ENCODE measurements at regions not wholly inside any gene's neighbourhood (a gene's known extent, or its start where the extent isn't known, plus 50 kb on each side); places are given as distances from the start of the nearest gene placed in this dataset.

DNA sequence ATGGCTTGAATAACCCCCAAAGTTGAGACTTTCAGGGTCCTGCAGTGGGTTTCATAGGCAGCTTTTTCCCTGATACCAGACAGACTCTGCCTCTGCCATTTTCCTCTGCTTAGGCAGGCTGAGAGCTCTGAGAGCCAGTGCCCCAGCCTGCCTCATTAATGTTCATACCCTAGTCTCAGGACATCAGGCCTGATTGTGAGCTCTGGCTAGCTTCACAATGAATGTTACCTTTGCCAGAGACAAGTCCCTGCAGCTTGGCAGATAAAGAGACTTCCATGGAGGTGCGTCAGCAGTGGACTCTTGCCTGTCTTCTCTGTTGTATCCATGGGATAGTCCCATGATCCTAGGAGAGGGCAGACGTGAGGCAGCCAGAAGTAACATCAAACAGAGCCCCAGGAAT is 333.5 kb upstream of the TSPY4 start:
- DNase-seq (ENCODE audit: low spot score) = no peak
- Histone ChIP-seq H3K4me1 (ENCODE audit: control insufficient read depth in 4 of 4, insufficient read depth in 4 of 4, low read length in 3 of 4) (no peaks in the 10 kb centered on the region), H3K4me3 (ENCODE audit: low read depth in 1 of 3, low read length in 3 of 3) (no peak overlapping the region), H3K9me3 (ENCODE audit: control insufficient read depth in 4 of 4, low read length in 3 of 4) (no peaks in the 10 kb centered on the region), H3K27me3 (ENCODE audit: control insufficient read depth in 4 of 4, insufficient read depth in 4 of 4, low read length in 3 of 4) (no peaks in the 10 kb centered on the region), H3K27ac (ENCODE audit: low read depth in 1 of 2, low read length in 2 of 2) (no peak overlapping the region), H3K9ac (ENCODE audit: low read depth in 1 of 2, low read length in 2 of 2) (no peak overlapping the region), H3K36me3 (ENCODE audit: control insufficient read depth in 4 of 4, insufficient read depth in 3 of 4, low read depth in 1 of 4, low read length in 3 of 4) (no peaks in the 10 kb centered on the region)
- no peak for TF ChIP-seq CTCF (IDR thresholded peaks at IDR 0.05; ENCODE audit: low read depth, low read length, missing input control)
- TF ChIP-seq HNF4A (conservative IDR thresholded peaks at IDR 0.05) = no peak
- no peak for TF ChIP-seq RAD21 (IDR thresholded peaks at IDR 0.05)
- no peak for TF ChIP-seq SP1 (IDR thresholded peaks at IDR 0.05)
- TF ChIP-seq, protein P1, sequence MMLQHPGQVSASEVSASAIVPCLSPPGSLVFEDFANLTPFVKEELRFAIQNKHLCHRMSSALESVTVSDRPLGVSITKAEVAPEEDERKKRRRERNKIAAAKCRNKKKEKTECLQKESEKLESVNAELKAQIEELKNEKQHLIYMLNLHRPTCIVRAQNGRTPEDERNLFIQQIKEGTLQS (IDR thresholded peaks at IDR 0.05) = no peak
- no peak for TF ChIP-seq JUND (IDR thresholded peaks at IDR 0.05)
- no peak for TF ChIP-seq FOXA2 (IDR thresholded peaks at IDR 0.05)
- TF ChIP-seq REST (IDR thresholded peaks at IDR 0.05) = no peak
- no peak for TF ChIP-seq ZBTB33 (IDR thresholded peaks at IDR 0.05)
- WGBS = 75% methylated on average over 2 of the region's 2 CpGs

GRCh38 chrY:9008648-9009047 is 328.6 kb upstream of the TSPY4 start:
- no peak overlapping the region for H3K4me3 ChIP-seq (ENCODE audit: low read depth in 1 of 3, low read length in 3 of 3)
- no peaks in the 10 kb centered on the region for H3K27me3 ChIP-seq (ENCODE audit: control insufficient read depth in 4 of 4, insufficient read depth in 4 of 4, low read length in 3 of 4)
- 87% methylated on average over 3 of the region's 3 CpGs for WGBS
- H3K36me3 ChIP-seq (ENCODE audit: control insufficient read depth in 4 of 4, insufficient read depth in 3 of 4, low read depth in 1 of 4, low read length in 3 of 4) = no peaks in the 10 kb centered on the region
- no peak overlapping the region for H3K9ac ChIP-seq (ENCODE audit: low read depth in 1 of 2, low read length in 2 of 2)
- H3K4me1 ChIP-seq (ENCODE audit: control insufficient read depth in 4 of 4, insufficient read depth in 4 of 4, low read length in 3 of 4) = no peaks in the 10 kb centered on the region
- H3K9me3 ChIP-seq (ENCODE audit: control insufficient read depth in 4 of 4, low read length in 3 of 4) = no peaks in the 10 kb centered on the region
- no peak for DNase-seq (ENCODE audit: low spot score)
- H3K27ac ChIP-seq (ENCODE audit: low read depth in 1 of 2, low read length in 2 of 2) = no peak overlapping the region
- TF ChIP-seq CTCF (IDR thresholded peaks at IDR 0.05; ENCODE audit: low read depth, low read length, missing input control) (no peak), RAD21 (IDR thresholded peaks at IDR 0.05) (no peak), EGR1 (IDR thresholded peaks at IDR 0.05; ENCODE audit: low read depth in 2 of 2) (no peak), ZBTB33 (IDR thresholded peaks at IDR 0.05) (no peak), NR2F2 (IDR thresholded peaks at IDR 0.05) (no peak), RXRA (IDR thresholded peaks at IDR 0.05) (no peak), REST (IDR thresholded peaks at IDR 0.05) (no peak), SP1 (IDR thresholded peaks at IDR 0.05) (no peak), YY1 (IDR thresholded peaks at IDR 0.05) (no peak), JUND (IDR thresholded peaks at IDR 0.05) (no peak), GABPA (IDR thresholded peaks at IDR 0.05 in 1 of 2, conservative IDR thresholded peaks at IDR 0.05 in 1 of 2) (no peak), FOXA2 (IDR thresholded peaks at IDR 0.05) (no peak), HNF4A (conservative IDR thresholded peaks at IDR 0.05) (no peak)
- TF ChIP-seq, protein P1 (IDR thresholded peaks at IDR 0.05) = no peak
